COR-L47 (cell line): ENCODE measurements at regions not wholly inside any gene's neighbourhood (a gene's known extent, or its start where the extent isn't known, plus 50 kb on each side); places are given as distances from the start of the nearest gene placed in this dataset.
"Not testable (repeated sequence)": the region's sequence is repeated elsewhere in the genome, so short reads cannot be mapped to it uniquely, and the experiment has no call there.

Experiments
- DNase-seq: peaks from one replicate; lab custom pipeline; 2025; lab: John Stamatoyannopoulos, UW

DNA sequence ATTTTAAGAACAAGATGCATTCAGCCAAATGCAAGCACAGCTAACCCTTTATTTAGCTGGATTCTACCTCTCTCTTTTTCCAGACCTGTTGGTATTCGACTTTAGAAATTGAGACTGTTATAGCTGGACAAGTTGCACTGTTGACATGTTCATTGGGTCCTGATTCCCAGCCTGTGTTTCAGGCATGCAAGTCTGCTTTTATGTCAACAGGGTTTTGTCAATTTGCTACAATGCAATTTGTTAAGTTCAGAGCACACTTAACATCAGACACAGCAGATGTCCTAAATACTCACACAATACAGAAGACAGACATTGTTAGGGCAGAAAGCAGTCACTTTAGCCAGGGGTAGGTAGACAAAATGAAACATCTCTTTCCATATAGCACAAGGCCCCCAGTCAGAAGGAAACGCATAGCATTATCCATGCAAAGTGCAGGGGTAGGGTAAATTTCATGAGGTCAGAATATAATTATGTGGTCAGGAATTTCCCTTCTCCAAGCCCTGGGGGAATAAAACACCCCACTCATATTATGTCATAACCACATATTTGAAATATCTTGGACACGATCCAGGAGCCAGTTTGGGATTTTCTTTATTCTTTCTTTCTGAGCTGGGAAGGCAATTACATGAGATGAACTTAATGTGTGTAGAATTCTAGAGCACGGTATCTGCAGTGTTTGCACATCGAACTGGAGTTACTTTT is 504.1 kb downstream of the NTRK3 start:
- DNase-seq, result no peak

DNA sequence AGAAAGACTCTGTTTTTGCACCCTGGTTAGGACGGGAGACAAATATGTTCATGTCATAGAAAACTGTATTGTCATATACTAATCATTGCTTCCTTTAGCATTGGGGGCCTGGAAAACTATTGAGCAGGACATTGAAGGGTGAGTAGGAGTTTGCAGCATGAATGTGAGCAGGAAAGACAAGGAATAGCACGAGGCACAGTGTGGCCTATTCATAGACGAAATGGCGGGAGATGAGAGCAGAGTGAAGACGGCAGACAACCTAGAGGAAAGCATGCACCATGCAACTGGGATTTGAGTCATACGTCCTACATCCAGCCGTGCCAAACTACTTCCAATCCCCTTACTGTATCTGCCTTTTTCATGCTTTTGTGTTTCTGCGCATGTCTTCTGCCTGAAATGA is 508.1 kb downstream of the NTRK3 start:
- DNase-seq, result no peak

DNA sequence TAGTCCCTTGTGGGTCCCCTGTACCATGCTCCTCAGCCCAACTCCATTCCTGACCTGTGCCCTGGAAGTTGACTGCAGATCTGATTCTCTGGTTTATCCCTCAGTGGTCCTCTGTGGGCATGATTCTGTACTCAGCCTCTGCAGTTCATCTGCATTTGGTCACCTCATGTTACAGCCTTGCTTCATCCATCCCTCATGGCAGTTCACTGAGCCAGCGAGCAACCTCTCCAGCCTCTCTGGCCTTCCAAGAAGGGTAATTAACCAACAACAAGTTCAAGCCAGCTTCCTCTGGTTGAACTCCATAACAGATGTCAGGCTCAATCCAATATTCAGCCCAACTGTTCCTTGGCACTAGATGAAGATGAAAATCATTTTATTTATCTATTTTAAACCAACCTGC is 509.5 kb downstream of the NTRK3 start:
- no peak for DNase-seq

DNA sequence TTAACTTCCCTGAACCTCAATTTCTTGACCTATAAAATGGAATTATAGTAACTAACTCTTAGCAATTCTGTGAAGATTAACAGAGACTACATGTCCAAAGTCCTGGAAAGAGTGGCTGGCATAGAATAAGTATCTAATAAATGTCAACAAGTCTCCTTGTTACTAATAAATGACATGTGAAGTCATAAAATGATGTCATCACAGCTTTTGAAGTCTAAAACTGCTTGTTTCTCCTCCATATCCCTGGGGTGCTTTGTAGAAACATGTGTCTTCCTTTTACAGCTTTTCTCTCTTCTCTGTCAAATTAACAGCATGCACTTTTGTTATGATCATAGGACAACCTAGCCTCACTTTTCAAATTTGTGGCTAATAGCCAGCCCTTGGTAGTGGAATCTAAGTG is 510.2 kb downstream of the NTRK3 start:
- DNase-seq, result no peak

DNA sequence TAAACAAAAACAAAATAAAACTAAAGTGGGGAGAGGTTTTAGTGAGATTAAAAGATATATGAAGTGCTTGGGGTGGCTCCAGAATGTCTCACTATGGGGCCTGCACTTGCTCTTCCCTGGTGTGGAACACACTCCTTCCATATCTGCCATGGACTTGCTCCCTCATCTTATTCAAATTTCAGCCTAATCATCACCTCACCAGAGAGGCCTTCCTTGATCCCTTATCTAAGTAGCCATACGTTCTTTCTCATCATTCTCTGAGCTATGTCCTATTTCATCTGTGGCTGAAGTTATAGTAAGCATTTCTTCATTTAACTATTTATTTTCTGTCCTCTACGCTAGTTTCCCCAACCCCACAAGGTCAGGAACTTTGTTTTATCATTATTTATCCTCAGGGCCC is 511.7 kb downstream of the NTRK3 start:
- DNase-seq, result no peak

DNA sequence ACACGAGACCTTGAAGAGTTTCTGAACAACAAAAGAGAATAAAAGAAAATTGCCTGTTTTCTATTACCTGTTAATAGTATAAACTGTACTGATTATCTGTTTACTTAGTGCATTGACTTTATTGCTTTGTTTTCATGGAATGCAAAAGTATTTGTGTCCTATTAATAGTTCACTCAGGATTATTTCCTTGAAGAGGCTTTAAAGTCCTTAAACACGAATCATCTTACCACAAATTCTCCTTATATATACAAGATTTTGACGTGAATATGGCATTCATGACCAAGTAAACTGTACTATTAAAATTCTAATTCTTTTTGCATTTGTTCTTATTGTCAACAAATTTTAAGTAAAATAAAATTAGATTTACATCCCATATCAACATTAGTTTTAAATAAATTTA is 513.0 kb downstream of the NTRK3 start:
- DNase-seq, result no peak

DNA sequence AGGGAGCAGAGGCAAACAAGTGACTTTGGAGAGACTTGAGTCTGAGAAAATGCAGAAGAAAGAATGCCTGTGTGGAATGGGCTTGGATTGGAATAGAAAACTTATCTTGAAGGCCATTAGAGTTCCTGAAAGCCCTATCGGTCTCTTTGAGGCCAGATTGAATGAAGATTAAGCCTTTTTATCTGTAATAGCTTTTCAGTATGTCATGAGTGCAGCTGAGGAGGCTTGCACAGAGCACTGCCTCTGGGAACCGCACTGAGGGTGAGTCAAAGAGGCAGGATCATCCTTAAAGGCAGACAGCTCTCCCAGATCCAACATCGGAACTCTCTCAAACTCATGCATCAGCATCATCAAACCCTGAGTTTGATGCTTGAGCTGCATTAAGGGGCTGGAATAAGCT is 515.2 kb downstream of the NTRK3 start:
- DNase-seq, result no peak

DNA sequence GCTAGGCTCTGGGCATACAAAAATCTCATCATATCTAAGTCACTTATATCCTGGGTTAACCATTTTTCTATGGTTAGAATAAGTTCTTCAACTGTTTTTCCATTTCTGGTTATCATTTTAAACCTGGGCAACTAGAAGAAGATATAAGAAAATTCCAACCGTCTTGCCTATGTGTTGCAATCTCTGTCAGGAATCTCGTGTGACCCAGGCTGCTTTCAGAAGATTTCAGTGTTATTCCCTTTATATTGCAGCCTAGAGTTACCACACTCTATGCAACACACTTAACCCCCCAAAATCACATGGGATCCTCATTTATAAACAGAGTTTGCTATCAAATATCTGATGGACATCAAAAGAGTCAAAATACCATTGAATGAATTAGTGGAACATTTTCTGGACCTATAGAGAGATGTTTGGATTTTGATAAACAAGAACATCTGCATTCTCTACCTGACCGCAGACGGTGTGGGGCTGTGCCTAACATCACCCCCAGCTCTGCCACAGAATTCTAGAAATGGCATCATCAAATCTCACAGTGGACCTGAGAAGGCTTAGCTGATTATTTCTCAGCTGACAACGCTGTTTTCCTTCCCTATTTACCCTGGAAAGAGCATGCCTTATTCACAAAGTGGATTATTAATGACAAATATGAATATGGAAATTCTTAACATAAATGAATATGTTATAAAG is 515.7 kb downstream of the NTRK3 start:
- no peak for DNase-seq

DNA sequence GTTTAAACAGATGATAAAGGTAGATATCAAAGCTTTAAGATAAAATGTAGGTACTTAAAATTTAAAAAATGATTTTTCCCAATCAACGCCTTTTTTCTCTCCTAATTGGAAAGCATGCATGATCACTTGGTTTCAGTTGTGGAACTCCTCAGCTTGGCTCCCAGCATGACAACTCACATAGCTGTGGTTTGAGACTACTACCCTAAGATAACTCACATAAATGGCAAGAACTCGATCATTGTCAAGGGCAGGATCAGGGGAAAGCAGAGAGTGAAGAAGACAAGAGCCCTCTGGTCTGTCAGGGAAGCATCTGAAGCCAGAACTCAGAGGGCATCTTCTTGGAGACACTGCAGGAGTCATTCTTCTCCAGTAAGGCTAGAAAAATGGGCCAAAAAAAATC is 516.7 kb downstream of the NTRK3 start:
- DNase-seq, result no peak

DNA sequence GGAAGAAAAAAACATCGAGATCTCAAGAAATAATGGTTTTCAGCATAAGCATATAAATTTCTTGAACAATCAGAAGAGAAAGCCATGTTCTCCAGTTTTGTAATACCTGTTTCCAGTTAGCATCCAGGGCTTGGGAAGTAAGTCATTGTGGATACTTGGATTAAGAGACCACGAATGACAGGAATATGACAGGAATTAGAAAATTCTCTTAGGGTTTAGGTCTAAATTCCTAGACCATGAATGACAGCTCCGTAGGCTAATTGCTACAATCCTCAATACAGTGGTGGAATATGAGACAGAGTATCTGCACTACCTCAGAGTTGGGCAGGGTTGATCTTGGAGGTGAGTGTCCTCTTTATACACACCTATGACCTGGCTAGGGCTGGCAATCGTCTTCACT is 517.5 kb downstream of the NTRK3 start:
- DNase-seq, result no peak

DNA sequence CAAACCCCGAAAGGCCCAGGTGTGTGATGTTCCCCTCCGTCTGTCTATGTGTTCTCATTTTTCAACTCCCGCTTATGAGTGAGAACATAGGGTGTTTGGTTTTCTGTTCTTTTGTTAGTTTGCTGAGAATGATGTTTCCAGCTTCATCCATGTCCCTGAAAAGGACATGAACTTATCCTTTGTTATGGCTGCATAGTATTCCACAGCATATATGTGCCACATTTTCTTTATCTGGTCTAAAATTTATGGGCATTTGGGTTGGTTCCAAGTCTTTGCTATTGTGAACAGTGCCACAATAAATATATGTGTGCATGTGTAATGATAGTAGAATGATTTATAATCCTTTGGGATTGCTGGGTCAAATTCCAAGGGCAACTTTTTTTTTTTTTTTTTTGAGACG is 519.1 kb downstream of the NTRK3 start:
- not testable (repeated sequence) for DNase-seq

DNA sequence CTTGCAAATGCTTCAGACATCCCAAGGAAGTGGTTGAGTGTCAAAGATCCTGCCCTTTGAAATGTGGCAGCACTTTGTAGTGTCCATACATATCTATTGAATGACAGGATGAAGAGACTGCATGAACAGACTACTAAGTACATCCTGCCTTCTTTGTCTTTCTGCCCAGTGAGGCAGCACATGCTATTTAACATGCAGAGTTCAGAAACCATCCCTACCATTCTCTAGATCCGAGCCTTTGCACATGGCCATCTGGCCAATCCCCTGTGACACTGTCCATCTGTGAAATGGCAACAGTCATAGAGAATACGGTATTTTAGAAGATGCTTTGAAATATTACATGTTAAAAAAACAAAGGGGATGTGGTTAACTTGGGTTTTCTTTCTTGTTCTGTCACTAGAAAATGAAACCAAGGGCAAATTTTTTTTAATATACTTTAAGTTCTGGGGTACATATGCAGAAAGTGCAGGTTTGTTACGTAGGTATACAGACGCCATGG is 519.6 kb downstream of the NTRK3 start:
- DNase-seq, result no peak

DNA sequence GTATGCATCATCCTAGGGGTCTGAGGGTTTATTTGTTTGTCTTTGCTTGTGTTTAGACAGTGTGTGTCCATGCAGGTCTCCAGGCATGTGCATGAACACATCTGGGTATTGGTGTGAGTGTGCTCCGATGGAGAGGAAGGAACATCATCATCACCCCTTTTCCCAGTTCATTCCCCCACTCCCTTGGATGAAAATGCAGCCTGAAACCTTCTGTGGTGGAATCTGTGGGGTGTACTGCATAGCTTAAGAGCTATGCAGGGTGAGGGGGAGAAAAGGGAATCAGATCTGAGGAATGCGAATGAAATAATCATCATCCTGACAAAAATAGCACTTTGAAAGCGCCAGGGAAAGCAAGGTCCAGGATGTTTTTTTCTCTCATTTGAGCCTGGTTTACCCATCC is 520.1 kb downstream of the NTRK3 start:
- no peak for DNase-seq

DNA sequence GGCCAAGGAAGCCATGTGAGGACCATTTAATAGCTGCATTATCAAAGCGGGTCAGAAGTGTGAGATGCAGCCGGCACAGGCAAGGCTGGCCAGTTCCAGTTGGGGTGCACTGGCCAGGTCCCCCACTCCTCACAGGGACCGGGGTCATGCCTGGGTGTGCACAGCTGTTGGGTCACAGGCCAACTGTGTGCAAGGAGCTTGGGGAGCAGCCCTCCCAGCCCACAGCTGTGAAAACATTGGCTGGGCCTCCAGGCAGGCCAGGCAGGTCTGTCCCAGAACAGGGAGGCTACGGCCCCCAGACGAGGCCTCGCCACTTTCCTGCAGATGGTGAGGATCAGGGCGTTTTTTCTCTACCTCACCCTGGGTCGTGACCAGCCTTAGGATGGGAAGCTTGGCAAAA is 521.0 kb downstream of the NTRK3 start:
- no peak for DNase-seq

DNA sequence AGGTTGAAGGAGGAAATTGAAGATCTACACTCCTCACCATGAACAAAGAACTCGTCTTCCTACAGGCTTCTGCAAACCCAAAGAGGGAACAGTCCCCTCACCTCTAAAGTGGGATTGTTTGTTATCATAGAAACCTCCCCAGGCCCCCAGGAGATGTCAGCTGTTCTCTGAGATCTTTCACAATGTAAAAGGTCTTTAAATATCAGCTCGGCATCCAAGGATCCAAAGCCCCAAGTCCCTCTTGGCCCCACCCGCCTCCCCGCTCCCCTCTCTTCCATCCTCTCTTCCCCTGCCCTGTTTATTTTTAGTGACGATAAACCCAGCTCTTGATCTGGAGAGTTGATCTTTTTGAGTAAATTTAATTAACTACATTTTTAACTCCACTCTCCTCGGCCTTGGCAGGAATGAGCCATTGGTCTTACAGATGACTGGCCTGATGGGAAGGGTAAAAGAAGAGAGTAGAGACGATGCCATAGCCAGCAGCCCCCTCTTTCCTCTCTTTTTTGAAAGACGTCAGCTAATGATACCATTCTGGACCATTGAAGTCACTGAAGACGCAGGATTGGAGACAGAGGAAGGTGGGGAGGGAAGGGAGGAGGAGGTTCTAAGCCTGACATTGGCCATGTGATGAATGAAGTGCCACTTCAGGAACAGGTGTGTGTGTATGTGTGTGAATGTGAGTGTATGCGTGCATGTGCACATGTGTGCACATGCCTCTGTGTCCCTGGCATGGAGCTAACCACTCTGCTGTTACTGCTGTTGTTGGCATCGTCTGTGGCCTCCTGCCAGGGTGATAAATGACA is 521.8 kb downstream of the NTRK3 start:
- DNase-seq, result no peak

DNA sequence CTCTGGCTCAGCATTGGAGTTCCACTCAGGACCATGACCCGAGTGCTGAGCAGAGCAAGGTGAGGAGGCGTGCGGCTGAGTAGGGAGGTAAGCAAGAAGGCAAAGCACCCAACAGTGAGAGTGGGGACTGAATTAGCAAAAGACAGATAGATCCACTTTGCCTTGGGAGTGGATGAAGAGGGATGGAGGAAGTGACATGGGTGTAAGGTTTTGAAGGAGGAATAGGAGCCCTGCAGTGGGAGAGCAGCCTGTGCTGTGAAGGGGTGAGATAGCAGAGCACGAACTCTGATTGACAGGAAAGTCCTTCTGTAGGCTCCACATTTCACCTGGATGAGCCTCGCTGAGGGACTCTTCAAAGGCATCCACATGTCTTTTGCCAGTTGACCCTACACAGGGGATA is 522.6 kb downstream of the NTRK3 start:
- DNase-seq, result no peak

DNA sequence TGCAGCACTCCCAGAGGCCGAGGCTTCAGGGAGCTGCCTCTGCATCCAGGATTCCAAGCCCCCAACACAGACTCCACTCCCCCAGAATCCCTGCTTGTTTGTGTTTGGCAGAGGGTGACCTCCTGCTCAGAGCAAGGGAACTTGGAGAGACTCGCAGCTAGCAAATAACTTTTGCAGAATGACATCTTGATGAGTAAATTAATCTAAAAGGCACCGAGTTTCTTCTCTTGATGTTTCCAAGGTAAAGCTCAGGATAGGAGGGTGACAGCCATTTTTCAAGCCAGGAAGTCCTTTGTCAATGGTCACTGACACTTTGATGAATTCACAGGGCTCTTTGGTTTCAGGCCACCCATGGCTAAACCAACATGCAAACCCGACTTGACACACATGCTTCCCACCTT is 523.0 kb downstream of the NTRK3 start:
- DNase-seq, result no peak

DNA sequence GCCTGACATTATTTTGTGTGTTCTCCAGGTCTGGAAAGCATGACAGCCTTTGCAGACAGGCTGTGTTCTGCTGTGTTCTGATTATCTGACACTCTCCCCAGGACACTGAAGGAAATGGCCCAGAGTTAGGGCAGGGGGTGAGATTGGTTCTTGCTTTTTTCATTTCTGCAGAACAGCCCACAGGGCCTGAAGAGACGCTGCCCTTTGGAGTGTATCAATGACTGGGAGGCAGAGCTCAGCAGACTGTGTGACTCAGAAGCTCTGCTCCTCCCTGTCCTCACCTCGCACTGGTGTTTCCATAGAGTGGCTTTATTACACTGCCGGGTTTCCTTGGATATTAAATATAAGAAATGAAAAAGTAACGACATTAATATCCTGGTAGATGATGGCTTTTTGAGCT is 523.6 kb downstream of the NTRK3 start:
- no peak for DNase-seq

DNA sequence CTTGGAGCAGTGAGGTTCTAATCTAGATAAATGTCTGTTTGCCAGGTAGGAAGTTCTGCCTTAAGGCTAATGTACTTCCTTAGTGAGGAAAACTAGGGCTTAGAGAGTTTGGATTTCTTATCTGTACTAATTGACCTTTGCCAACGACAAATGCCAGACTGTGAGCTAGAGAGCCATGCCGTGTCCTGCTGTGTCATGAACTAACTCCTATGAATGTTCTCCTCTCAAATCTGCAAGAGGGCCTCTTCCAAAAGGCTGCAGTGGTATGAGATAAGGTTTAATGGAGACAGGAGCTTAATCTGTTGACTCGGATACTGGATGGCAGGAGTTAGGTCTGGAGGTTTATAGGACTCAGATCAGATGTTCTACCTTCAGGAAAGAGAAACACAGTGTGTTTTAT is 524.9 kb downstream of the NTRK3 start:
- DNase-seq, result no peak

DNA sequence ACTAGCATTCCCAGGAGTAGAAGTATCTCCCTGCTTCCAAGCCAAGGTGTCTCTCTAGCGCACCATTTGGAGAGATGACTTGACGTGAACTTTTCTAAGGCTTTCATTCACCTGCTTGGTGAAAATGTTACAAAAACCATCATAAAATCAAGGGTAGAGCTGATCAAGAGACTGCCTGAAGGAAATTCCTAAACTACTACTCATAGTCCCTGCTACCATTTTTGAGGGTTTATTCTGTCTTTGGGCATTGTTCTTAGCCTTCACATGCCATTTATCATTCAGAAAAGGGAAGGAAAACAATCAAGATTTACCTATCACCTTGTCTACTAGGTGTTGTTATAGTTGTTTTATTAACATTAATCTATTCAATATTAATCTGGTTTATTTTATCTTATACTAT is 525.8 kb downstream of the NTRK3 start:
- no peak for DNase-seq

DNA sequence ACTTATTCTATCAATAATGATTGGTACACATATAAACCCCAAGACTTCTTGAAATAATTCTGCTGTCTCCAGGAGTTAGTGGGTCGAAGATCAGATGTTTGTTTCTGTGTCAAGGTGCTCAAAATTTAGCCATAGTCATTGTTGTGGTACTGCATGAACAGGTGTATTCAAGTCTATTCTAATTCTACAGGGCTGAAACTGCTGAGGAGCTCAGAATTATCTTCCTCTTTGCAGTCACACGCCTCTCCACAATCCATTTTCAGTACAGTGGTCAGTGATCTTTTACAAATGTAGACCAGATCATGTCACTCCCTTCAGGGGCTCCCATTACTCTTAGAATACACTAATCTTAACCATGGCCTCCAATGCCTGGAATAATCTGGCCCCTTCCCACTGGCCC is 527.5 kb downstream of the NTRK3 start:
- DNase-seq, result no peak

DNA sequence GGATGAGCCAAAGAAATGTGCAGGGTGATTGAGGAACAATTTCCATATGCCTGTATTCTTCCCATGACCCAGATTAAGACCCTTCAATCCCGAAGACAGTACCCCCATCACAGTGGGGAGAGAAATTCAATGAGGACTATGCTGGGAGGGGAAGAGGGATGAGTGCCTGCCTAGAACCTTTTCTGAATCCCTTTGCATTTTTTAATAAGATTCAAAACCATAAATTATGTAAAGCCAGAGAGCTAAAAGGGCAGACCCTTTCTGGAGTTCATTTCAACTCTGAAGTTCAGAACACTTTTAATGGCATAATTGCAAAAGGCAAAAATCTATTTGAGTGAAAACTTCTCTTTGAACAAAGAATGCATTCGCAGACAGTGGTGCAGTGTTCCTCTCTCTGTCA is 529.5 kb downstream of the NTRK3 start:
- no peak for DNase-seq

DNA sequence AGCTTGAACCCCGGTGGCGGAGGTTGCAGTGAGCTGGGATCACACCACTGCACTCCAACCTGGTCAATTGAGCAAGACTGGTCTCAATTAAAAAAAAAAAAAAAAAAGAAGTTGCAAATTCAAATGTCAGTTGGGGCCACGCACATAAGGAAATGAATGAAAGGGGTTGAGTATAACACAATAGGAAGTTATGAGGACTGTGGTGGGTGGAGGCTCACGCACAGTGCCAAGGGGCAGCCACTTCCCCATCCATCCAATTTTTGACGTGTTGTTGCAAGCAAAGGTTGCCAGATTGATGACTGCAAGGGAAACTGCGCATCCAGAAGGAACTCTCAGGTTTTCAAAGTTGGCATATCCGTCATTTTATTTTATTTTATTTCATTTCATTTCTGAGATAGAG is 532.2 kb downstream of the NTRK3 start:
- no peak for DNase-seq
